SK-N-SH treated with all-trans-retinoic acid at 6 μM for 48 hours (cell line): ENCODE measurements at regions not wholly inside any gene's neighbourhood (a gene's known extent, or its start where the extent isn't known, plus 50 kb on each side); places are given as distances from the start of the nearest gene placed in this dataset.
"Not testable (repeated sequence)": the region's sequence is repeated elsewhere in the genome, so short reads cannot be mapped to it uniquely, and the experiment has no call there.

Source experiments
- ATAC-seq: fragments of 200-7000 bp; cut with Tn5 transposase; 3 replicates; pipeline ENCODE4 v1.9.1; 2020; ENCODE audit warnings: mild to moderate bottlenecking, moderate library complexity
- ARNTL ChIP-seq: fragments of 450-650 bp; formaldehyde crosslinking; IDR thresholded peaks from 2 replicates; pipeline ENCODE4 v1.5.0; 2020; ENCODE audit warnings: low read depth, mild to moderate bottlenecking, moderate library complexity, borderline replicate concordance
- CREB5 ChIP-seq: fragments of 250-450 bp; sonication (Bioruptor Pico); IDR thresholded peaks from 2 replicates; pipeline ENCODE4 v1.5.1; 2020; ENCODE audit warnings: low read depth, mild to moderate bottlenecking, moderate library complexity
- CSDC2 ChIP-seq: fragments of 250-450 bp; sonication (Bioruptor Pico); IDR thresholded peaks from 2 replicates; pipeline ENCODE4 v1.5.0; 2020; ENCODE audit warnings: mild to moderate bottlenecking, moderate library complexity
- ESRRG ChIP-seq: fragments of 250-450 bp; sonication (Bioruptor Pico); IDR thresholded peaks from 2 replicates; pipeline ENCODE4 v1.6.1; 2021; ENCODE audit warnings: mild to moderate bottlenecking
- GLIS3 ChIP-seq: fragments of 250-450 bp; sonication (Bioruptor Pico); IDR thresholded peaks from 2 replicates; pipeline ENCODE4 v1.5.0; 2020; ENCODE audit warnings: mild to moderate bottlenecking, moderate library complexity
- ISL1 ChIP-seq: fragments of 250-450 bp; sonication (Bioruptor Pico); IDR thresholded peaks from 2 replicates; pipeline ENCODE4 v2.1.2; 2022; ENCODE audit warnings: mild to moderate bottlenecking, moderate library complexity
- PATZ1 ChIP-seq: fragments of 250-450 bp; sonication (Bioruptor Pico); IDR thresholded peaks from 2 replicates; pipeline ENCODE4 v1.8.0; 2020; ENCODE audit warnings: mild to moderate bottlenecking, moderate library complexity, borderline replicate concordance
- POU6F1 ChIP-seq: fragments of 250-450 bp; sonication (Bioruptor Pico); IDR thresholded peaks from 2 replicates; pipeline ENCODE4 v1.8.0; 2021; ENCODE audit warnings: low read depth, mild to moderate bottlenecking, moderate library complexity, borderline replicate concordance
- PPARA ChIP-seq: fragments of 250-450 bp; sonication (Bioruptor Pico); IDR thresholded peaks from 2 replicates; pipeline ENCODE4 v1.5.0; 2020; ENCODE audit warnings: mild to moderate bottlenecking, borderline replicate concordance
- SNAI2 ChIP-seq: fragments of 250-450 bp; sonication (Bioruptor Pico); IDR thresholded peaks from 2 replicates; pipeline ENCODE4 v1.5.0; 2020; ENCODE audit warnings: mild to moderate bottlenecking, moderate library complexity
- TCF4 ChIP-seq: fragments of 250-450 bp; sonication (Bioruptor Pico); IDR thresholded peaks from 2 replicates; pipeline ENCODE4 v1.8.0; 2021; ENCODE audit warnings: mild to moderate bottlenecking, moderate library complexity, borderline replicate concordance
- TOX ChIP-seq: fragments of 250-450 bp; sonication (Bioruptor Pico); IDR thresholded peaks from 2 replicates; pipeline ENCODE4 v1.8.0; 2021; ENCODE audit warnings: mild to moderate bottlenecking, moderate library complexity, borderline replicate concordance
- ZC3H10 ChIP-seq: fragments of 250-450 bp; sonication (Bioruptor Pico); IDR thresholded peaks from 2 replicates; pipeline ENCODE4 v1.5.1; 2021; ENCODE audit warnings: mild to moderate bottlenecking, moderate library complexity
- ZFP3 ChIP-seq: fragments of 250-450 bp; sonication (Bioruptor Pico); IDR thresholded peaks from 2 replicates; pipeline ENCODE4 v1.5.0; 2020; ENCODE audit warnings: mild to moderate bottlenecking, moderate library complexity
- ZFP30 ChIP-seq: fragments of 450-650 bp; formaldehyde crosslinking; IDR thresholded peaks from 2 replicates; pipeline ENCODE4 v1.5.0; 2022; ENCODE audit warnings: mild to moderate bottlenecking, moderate library complexity
- ZNF565 ChIP-seq: fragments of 450-650 bp; formaldehyde crosslinking; conservative IDR thresholded peaks from 2 replicates; pipeline ENCODE4 v1.5.0; 2020; ENCODE audit warnings: low read depth, mild to moderate bottlenecking, moderate library complexity
- ZNF70 ChIP-seq: fragments of 450-650 bp; formaldehyde crosslinking; IDR thresholded peaks from 2 replicates; pipeline ENCODE4 v1.5.0; 2020; ENCODE audit warnings: mild to moderate bottlenecking, moderate library complexity
- TF ChIP-seq, protein P1 (sequence below): fragments of 250-450 bp; sonication (Bioruptor Pico); IDR thresholded peaks from 2 replicates; pipeline ENCODE4 v1.5.0; 2020; ENCODE audit warnings: mild to moderate bottlenecking, moderate library complexity

- not testable (repeated sequence) for ATAC-seq
Measured at GRCh38 chr12:76292891-76293290, 55.3 kb downstream of the BBS10 start.

DNA sequence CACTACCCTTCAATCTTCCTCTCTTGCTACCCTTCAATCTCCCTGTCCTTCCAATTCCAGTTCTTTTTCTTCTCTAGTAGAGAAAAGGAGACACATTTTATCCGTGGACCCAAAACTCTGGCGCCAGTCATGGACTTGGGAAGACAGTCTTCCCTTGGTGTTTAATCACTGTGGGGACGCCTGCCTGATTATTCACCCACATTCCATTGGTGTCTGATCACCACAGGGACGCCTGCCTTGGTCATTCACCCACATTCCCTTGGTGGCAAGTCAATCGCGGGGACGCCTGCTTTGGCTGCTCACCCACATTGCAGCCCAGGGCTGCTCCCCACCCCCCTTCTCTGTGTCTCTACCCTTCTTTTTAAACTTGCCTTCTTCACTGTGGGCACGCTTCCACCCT, 55.9 kb downstream of the BBS10 start:
- ATAC-seq = not testable (repeated sequence)

- ATAC-seq = no peak
- TF ChIP-seq ARNTL (CRISPR knock-in tag) = no peak
- no peak for TF ChIP-seq PATZ1
- TF ChIP-seq ZFP3 = no peak
- no peak for TF ChIP-seq TCF4
- TF ChIP-seq TOX (CRISPR knock-in tag) = no peak
- TF ChIP-seq, all 23 proteins: peak for 0
Measured at GRCh38 chr12:76290963-76291859, 57.0 kb downstream of the BBS10 start.

DNA sequence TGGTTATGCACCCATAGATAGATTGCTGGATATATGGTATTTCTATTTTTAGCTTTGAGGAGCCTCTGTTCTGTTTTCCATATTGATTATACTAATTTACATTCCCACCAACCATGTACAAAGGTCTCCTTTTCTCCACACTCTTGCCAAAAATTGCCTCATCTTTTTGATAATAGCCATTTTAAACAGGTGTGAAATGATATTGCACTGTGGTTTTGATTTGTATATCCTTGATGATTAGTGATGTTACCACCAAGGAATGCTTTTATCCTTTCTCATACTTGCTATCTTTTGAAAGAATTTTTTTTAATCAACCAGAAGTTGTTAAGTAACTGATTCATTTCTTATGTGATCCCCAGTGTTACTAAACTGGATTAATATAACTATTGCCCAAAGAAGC, 60.0 kb downstream of the BBS10 start:
- ATAC-seq = no peak
- no peak for TF ChIP-seq ZC3H10 (CRISPR knock-in tag)
- TF ChIP-seq PPARA (CRISPR knock-in tag) = no peak
- no peak for TF ChIP-seq CREB5 (CRISPR knock-in tag)
- TF ChIP-seq ISL1 (CRISPR knock-in tag) = no peak
- no peak for TF ChIP-seq SNAI2 (CRISPR knock-in tag)
- TF ChIP-seq POU6F1 (CRISPR knock-in tag) = no peak
- TF ChIP-seq ESRRG (CRISPR knock-in tag) = no peak
- no peak for TF ChIP-seq GLIS3 (CRISPR knock-in tag)
- TF ChIP-seq TOX (CRISPR knock-in tag) = no peak
- TF ChIP-seq TCF4 = no peak
- no peak for TF ChIP-seq ZFP30 (CRISPR knock-in tag)
- no peak for TF ChIP-seq CSDC2 (CRISPR knock-in tag)
- TF ChIP-seq, protein P1, sequence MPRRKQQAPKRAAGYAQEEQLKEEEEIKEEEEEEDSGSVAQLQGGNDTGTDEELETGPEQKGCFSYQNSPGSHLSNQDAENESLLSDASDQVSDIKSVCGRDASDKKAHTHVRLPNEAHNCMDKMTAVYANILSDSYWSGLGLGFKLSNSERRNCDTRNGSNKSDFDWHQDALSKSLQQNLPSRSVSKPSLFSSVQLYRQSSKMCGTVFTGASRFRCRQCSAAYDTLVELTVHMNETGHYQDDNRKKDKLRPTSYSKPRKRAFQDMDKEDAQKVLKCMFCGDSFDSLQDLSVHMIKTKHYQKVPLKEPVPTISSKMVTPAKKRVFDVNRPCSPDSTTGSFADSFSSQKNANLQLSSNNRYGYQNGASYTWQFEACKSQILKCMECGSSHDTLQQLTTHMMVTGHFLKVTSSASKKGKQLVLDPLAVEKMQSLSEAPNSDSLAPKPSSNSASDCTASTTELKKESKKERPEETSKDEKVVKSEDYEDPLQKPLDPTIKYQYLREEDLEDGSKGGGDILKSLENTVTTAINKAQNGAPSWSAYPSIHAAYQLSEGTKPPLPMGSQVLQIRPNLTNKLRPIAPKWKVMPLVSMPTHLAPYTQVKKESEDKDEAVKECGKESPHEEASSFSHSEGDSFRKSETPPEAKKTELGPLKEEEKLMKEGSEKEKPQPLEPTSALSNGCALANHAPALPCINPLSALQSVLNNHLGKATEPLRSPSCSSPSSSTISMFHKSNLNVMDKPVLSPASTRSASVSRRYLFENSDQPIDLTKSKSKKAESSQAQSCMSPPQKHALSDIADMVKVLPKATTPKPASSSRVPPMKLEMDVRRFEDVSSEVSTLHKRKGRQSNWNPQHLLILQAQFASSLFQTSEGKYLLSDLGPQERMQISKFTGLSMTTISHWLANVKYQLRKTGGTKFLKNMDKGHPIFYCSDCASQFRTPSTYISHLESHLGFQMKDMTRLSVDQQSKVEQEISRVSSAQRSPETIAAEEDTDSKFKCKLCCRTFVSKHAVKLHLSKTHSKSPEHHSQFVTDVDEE = no peak
- no peak for TF ChIP-seq ZNF70 (CRISPR knock-in tag)
- no peak for TF ChIP-seq ZNF565 (CRISPR knock-in tag)
- TF ChIP-seq ARNTL (CRISPR knock-in tag) = no peak
